OCI-LY1 (cell line): ENCODE measurements at regions not wholly inside any gene's neighbourhood (a gene's known extent, or its start where the extent isn't known, plus 50 kb on each side); places are given as distances from the start of the nearest gene placed in this dataset.

Experiments used
- EZH2 ChIP-seq: fragments of 200-600 bp; sonication (generic), shearing (Covaris generic); IDR thresholded peaks from 2 replicates; pipeline ENCODE4 v1.8.0; 2017; ENCODE audit warnings: borderline replicate concordance, mixed run types, mild to moderate bottlenecking, antibody characterized with exemption, low read length, moderate library complexity, mixed read lengths
- TF ChIP-seq, protein P1 (sequence below): fragments of 200-600 bp; sonication (generic), shearing (Covaris generic); IDR thresholded peaks from 2 replicates; pipeline ENCODE4 v1.5.1; 2017; ENCODE audit warnings: mild to moderate bottlenecking, antibody characterized with exemption, low read length, moderate library complexity, mixed read lengths

DNA sequence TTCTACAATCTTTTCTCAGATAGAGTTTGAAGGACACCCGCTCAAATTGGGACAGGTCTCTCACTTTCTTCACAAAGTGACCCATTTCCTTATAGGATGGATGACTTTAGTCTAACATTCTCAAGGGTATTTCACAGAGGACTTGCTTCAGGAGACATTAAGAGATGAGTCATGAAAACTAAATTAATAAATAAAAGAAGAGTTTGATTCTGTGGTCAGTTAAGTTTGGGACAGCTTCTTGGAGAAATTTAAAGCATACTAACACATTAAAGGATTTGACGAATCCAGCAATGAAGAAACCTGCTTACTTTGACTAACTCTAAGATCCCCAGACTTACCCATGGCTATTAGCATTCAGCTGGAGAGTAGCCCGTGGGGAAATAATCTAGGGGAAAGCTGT is 95.6 kb upstream of the RAB3GAP2 start:
- no peak for TF ChIP-seq EZH2
- TF ChIP-seq, protein P1, sequence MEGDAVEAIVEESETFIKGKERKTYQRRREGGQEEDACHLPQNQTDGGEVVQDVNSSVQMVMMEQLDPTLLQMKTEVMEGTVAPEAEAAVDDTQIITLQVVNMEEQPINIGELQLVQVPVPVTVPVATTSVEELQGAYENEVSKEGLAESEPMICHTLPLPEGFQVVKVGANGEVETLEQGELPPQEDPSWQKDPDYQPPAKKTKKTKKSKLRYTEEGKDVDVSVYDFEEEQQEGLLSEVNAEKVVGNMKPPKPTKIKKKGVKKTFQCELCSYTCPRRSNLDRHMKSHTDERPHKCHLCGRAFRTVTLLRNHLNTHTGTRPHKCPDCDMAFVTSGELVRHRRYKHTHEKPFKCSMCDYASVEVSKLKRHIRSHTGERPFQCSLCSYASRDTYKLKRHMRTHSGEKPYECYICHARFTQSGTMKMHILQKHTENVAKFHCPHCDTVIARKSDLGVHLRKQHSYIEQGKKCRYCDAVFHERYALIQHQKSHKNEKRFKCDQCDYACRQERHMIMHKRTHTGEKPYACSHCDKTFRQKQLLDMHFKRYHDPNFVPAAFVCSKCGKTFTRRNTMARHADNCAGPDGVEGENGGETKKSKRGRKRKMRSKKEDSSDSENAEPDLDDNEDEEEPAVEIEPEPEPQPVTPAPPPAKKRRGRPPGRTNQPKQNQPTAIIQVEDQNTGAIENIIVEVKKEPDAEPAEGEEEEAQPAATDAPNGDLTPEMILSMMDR: no peak
